LNCAP (cell line): ENCODE measurements at regions not wholly inside any gene's neighbourhood (a gene's known extent, or its start where the extent isn't known, plus 50 kb on each side); places are given as distances from the start of the nearest gene placed in this dataset.

Experiments used
- TF ChIP-seq, protein P1 (sequence below): fragments of 450-650 bp; IDR thresholded peaks from 2 replicates; pipeline ENCODE4 v1.5.1; 2017; ENCODE audit warnings: mild to moderate bottlenecking

- TF ChIP-seq, protein P1, sequence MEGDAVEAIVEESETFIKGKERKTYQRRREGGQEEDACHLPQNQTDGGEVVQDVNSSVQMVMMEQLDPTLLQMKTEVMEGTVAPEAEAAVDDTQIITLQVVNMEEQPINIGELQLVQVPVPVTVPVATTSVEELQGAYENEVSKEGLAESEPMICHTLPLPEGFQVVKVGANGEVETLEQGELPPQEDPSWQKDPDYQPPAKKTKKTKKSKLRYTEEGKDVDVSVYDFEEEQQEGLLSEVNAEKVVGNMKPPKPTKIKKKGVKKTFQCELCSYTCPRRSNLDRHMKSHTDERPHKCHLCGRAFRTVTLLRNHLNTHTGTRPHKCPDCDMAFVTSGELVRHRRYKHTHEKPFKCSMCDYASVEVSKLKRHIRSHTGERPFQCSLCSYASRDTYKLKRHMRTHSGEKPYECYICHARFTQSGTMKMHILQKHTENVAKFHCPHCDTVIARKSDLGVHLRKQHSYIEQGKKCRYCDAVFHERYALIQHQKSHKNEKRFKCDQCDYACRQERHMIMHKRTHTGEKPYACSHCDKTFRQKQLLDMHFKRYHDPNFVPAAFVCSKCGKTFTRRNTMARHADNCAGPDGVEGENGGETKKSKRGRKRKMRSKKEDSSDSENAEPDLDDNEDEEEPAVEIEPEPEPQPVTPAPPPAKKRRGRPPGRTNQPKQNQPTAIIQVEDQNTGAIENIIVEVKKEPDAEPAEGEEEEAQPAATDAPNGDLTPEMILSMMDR = no peak
These were observed 153.7 kb upstream of the TSHZ2 start for GRCh38 chr20:52818491-52818890.

DNA sequence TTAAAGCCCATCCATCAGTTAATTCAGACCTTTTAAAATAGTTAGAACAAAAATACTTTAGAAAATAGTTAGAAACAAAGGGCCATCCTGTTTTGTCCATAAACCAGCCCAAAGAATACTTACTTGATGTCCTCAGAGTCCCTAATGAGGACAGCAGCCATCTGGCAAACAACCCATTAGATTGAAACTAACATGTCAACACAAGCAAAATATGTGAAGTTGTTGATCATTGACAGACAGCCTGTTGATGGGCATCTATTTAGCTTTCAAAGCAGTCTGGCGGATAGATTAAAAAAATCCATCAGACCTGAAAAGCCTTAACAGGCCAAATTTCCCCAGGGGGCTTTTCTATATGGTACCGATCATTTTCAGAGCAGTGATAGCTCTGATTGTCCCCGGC lies 154.2 kb upstream of the TSHZ2 start:
- TF ChIP-seq, protein P1 = no peak

DNA sequence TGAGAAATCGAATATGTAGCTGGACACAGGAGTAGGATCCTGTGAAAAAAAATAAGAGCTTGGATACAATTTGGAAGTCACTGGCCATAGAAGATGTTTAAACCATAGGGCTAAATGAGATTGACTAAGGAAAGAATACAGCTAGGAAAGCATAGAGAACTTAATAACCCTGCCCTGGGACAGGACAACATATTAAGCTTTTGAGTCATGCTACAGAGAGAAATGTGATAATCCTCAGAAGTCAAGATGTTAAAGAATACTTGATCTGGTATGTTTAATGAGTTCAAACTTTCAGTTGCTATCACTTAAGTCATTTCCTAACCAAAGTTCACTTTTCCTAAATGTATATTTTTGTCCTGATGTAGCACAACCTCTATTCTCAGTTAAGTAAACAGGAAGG lies 154.6 kb upstream of the TSHZ2 start:
- TF ChIP-seq, protein P1 = no peak

DNA sequence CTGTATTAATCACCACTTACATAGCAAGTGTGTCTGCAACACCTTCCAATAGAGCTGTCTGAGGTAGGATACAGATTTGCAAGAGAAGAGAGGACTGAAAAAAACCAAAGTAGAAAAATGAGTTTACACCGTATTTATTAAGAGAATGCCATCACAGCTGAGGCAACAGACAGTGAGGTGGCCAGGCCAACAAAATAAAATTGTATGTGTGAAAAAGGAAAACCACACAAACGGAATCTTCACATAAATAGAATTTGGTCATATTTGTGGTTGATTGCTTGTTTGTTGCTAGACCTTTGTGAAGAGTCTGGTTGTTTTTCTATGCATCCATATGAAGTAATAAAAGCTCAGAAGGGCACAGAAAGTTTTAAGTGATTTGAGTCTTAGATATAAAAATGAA lies 157.8 kb upstream of the TSHZ2 start:
- TF ChIP-seq, protein P1 = no peak

GRCh38 chr20:52812231-52812847 lies 159.8 kb upstream of the TSHZ2 start:
- TF ChIP-seq, protein P1 = no peak

GRCh38 chr20:52809003-52809402 lies 163.2 kb upstream of the TSHZ2 start:
- TF ChIP-seq, protein P1 = no peak

- TF ChIP-seq, protein P1 = no peak
These were observed 165.2 kb upstream of the TSHZ2 start for GRCh38 chr20:52806918-52807317.

- TF ChIP-seq, protein P1 = no peak
These were observed 166.3 kb upstream of the TSHZ2 start for GRCh38 chr20:52805843-52806242.
